ENCODE measurements at regions not wholly inside any gene's neighbourhood (a gene's known extent, or its start where the extent isn't known, plus 50 kb on each side); places are given as distances from the start of the nearest gene placed in this dataset.

- no peak for TF ChIP-seq CTCF (IDR thresholded peaks at IDR 0.05)
- no peak for TF ChIP-seq MYBL2 (CRISPR knock-in tag; IDR thresholded peaks at IDR 0.05)
- TF ChIP-seq USF1 (CRISPR knock-in tag; IDR thresholded peaks at IDR 0.05): no peak
- TF ChIP-seq FOXP4 (CRISPR knock-in tag; IDR thresholded peaks at IDR 0.05): no peak
- no peak for TF ChIP-seq ATF2 (CRISPR knock-in tag; IDR thresholded peaks at IDR 0.05; ENCODE audit: borderline replicate concordance, low read depth)
- TF ChIP-seq, protein P1, sequence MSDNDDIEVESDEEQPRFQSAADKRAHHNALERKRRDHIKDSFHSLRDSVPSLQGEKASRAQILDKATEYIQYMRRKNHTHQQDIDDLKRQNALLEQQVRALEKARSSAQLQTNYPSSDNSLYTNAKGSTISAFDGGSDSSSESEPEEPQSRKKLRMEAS (CRISPR knock-in tag; IDR thresholded peaks at IDR 0.05): no peak
- TF ChIP-seq SP1 (CRISPR knock-in tag; conservative IDR thresholded peaks at IDR 0.05): no peak
- TF ChIP-seq CBFB (CRISPR knock-in tag; IDR thresholded peaks at IDR 0.05; ENCODE audit: low read depth): no peak
Measured at GRCh38 chr13:87234981-87235380, 436.2 kb upstream of the SLITRK5 start.

Measured in WTC11 (cell line).